ENCODE measurements at regions not wholly inside any gene's neighbourhood (a gene's known extent, or its start where the extent isn't known, plus 50 kb on each side); places are given as distances from the start of the nearest gene placed in this dataset.

DNA sequence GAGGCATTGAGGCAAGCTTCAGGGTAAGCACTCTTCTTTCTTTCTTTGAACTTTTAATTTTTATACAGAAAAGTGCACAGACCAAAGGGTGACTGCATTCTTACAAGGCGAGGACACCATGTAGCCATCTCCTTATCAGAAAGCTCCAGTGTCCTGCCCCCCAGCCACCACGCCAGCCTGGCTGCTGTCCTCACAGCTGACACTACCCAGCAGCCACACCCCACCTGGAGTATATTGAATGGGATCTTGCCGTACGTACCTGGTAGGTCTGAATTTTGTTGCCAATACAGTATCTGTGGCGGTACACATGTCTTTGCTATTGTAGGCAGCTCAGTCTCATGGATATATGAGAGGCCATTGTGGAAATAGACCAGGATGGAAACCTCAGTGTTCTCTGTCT is 284.0 kb upstream of the IRX2 start:
- ATAC-seq (no peak), DNase-seq (ENCODE audit: low read depth, low spot score) (no peak)
- no peak overlapping the region for H3K4me3 ChIP-seq (ENCODE audit: low read depth in 2 of 2, low read length in 2 of 2)
- in situ Hi-C loops (cut with HindIII; ENCODE audit: low pct_unique_long_range_greater_than_20kb, low sequenced_read_pairs) (no loop called here), intact Hi-C loops (cut with micrococcal nuclease; ENCODE audit: unreplicated experiment) (no loop called here)
- no peak for TF ChIP-seq POLR2AphosphoS5 (IDR thresholded peaks at IDR 0.05; ENCODE audit: low read depth, low read length)
- no peak for TF ChIP-seq SIN3A (IDR thresholded peaks at IDR 0.05; ENCODE audit: borderline replicate concordance, insufficient read depth, low read depth, low read length)
- no peak for TF ChIP-seq REST (IDR thresholded peaks at IDR 0.05; ENCODE audit: insufficient read depth in 1 of 2, low read depth in 2 of 2, low read length in 1 of 2)
- no peak for TF ChIP-seq CTCF (IDR thresholded peaks at IDR 0.05)
- no peak for TF ChIP-seq TCF7L2 (IDR thresholded peaks at IDR 0.05; ENCODE audit: low read depth, low read length)
- ChIA-PET POLR2A (no interaction called here), CTCF (no interaction called here)
- BruUV-seq (replicated peaks) = no TSS peak
- H3K27ac ChIP-seq (ENCODE audit: low read length) = no peak overlapping the region
- no peaks in the 10 kb centered on the region for H3K27me3 ChIP-seq (ENCODE audit: control insufficient read depth, insufficient read depth, low read length)
- H3K4me1 ChIP-seq (ENCODE audit: control insufficient read depth, insufficient read depth, low read length) = no peaks in the 10 kb centered on the region
- no peaks in the 10 kb centered on the region for H3K9me3 ChIP-seq (ENCODE audit: control insufficient read depth, insufficient read depth, low read depth, low read length)
- no peaks in the 10 kb centered on the region for H3K36me3 ChIP-seq (ENCODE audit: control insufficient read depth, insufficient read depth, low read length)

- H3K9me3 ChIP-seq (ENCODE audit: control insufficient read depth, insufficient read depth, low read depth, low read length) = no peaks in the 10 kb centered on the region
- H3K4me3 ChIP-seq (ENCODE audit: low read depth in 2 of 2, low read length in 2 of 2) = no peak overlapping the region
- no peak for TF ChIP-seq SIN3A (IDR thresholded peaks at IDR 0.05; ENCODE audit: borderline replicate concordance, insufficient read depth, low read depth, low read length)
- no peak for TF ChIP-seq REST (IDR thresholded peaks at IDR 0.05; ENCODE audit: insufficient read depth in 1 of 2, low read depth in 2 of 2, low read length in 1 of 2)
- no peak for TF ChIP-seq TCF7L2 (IDR thresholded peaks at IDR 0.05; ENCODE audit: low read depth, low read length)
- TF ChIP-seq CTCF (IDR thresholded peaks at IDR 0.05) = no peak
- no peak for TF ChIP-seq POLR2AphosphoS5 (IDR thresholded peaks at IDR 0.05; ENCODE audit: low read depth, low read length)
- in situ Hi-C loops (cut with HindIII; ENCODE audit: low pct_unique_long_range_greater_than_20kb, low sequenced_read_pairs) = no loop called here
- H3K36me3 ChIP-seq (ENCODE audit: control insufficient read depth, insufficient read depth, low read length) = no peaks in the 10 kb centered on the region
- ChIA-PET POLR2A (no interaction called here), CTCF (no interaction called here)
- ATAC-seq (no peak), DNase-seq (ENCODE audit: low read depth, low spot score) (no peak)
- H3K27ac ChIP-seq (ENCODE audit: low read length) = no peak overlapping the region
- intact Hi-C loops (cut with micrococcal nuclease; ENCODE audit: unreplicated experiment) = no loop called here
- BruUV-seq (replicated peaks) = no TSS peak
- no peaks in the 10 kb centered on the region for H3K4me1 ChIP-seq (ENCODE audit: control insufficient read depth, insufficient read depth, low read length)
- H3K27me3 ChIP-seq (ENCODE audit: control insufficient read depth, insufficient read depth, low read length) = no peaks in the 10 kb centered on the region
Measured at GRCh38 chr5:3034881-3035280, 283.4 kb upstream of the IRX2 start.

Data from Panc1 (cell line).